Esophagus muscularis mucosa (tissue), 4 donors: ENCODE measurements at regions not wholly inside any gene's neighbourhood (a gene's known extent, or its start where the extent isn't known, plus 50 kb on each side); places are given as distances from the start of the nearest gene placed in this dataset.

Experiments used
- DNase-seq: peaks from one replicate; pipeline ENCODE4 v3.0.0-alpha.2; 2017; ENCODE audit errors: extremely low spot score
- H3K27ac ChIP-seq, 4 donors: fragments of 200-600 bp; sonication (generic); replicated peaks in 1 of 4; 1 replicate in 3 of 4; 2 replicates in 1 of 4; pipeline ENCODE4 v1.5.1; 2016 to 2019; ENCODE audit warnings: mild to moderate bottlenecking in 1 of 4
- H3K27me3 ChIP-seq, 4 donors: fragments of 200-600 bp; sonication (generic); one replicate each; pipeline versions ENCODE4 v1.5.1 to v1.6.0; 2016 to 2019
- H3K36me3 ChIP-seq, 4 donors: fragments of 200-600 bp; sonication (generic); one replicate each; pipeline ENCODE4 v1.5.1; 2016 to 2019
- H3K4me1 ChIP-seq, 4 donors: fragments of 200-600 bp; sonication (generic); one replicate each; pipeline ENCODE4 v1.5.1; 2016 to 2019
- H3K4me3 ChIP-seq, 4 donors: fragments of 200-600 bp; sonication (generic); 1 replicate in 2 of 4; 2 replicates in 2 of 4; pipeline ENCODE4 v1.5.1; 2016 to 2019; ENCODE audit warnings: mild to moderate bottlenecking in 4 of 4, moderate library complexity in 1 of 4
- H3K9me3 ChIP-seq, 4 donors: fragments of 200-600 bp; sonication (generic); 1 replicate in 3 of 4; 2 replicates in 1 of 4; pipeline ENCODE4 v1.5.1; 2016 to 2019
- EP300 ChIP-seq: sonication (generic); formaldehyde crosslinking; IDR thresholded peaks from one replicate; pipeline ENCODE4 v1.6.1; 2017; ENCODE audit warnings: antibody characterized with exemption
- POLR2A ChIP-seq: fragments of 450-650 bp; IDR thresholded peaks from one replicate; pipeline ENCODE4 v1.6.1; 2017; ENCODE audit warnings: antibody characterized with exemption, moderate library complexity, mild to moderate bottlenecking, low read depth
- POLR2AphosphoS5 ChIP-seq, 2 donors: sonication (generic); formaldehyde crosslinking; IDR thresholded peaks; one replicate each; pipeline ENCODE4 v1.6.1; 2017; ENCODE audit warnings: antibody characterized with exemption in 2 of 2
- WGBS: methylation state at CpG from one replicate; pipeline ENCODE4 v1.1.5; 2018; 5-methylcytosine and 5-hydroxymethylcytosine counted together
- intact Hi-C: fragments of 100-400 bp; cut with DNase I; formaldehyde crosslinking; loops from one replicate; pipeline ENCODE4 v1.15.1; 2023
- TF ChIP-seq, protein P1 (sequence below), 3 experiments: fragments of 200-600 bp in 2 of 3; fragments of 450-650 bp in 1 of 3; sonication (generic) in 2 of 3; IDR thresholded peaks; one replicate each; pipeline ENCODE4 v1.5.1; 2017 to 2019; ENCODE audit warnings: antibody characterized with exemption in 3 of 3, mild to moderate bottlenecking in 2 of 3, moderate library complexity in 1 of 3

DNA sequence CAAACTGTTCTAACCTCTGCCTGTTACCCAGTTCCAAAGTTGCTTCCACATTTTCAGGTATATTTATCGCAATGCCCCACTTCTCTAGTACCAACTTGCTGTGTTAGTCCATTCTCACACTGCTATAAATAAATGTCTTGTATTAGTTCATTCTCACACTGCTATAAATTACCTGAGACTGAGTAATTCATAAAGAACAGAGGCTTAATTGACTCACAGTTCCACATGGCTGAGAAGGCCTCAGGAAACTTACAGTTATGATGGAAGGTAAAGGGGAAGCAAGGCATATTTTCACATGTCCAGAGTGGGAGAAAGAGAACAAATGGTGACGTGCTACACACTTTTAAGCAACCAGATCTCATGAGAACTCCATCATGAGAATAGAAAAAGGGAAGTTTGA, 130.4 kb upstream of the C11orf87 start:
- no peak overlapping the region for H3K4me3 ChIP-seq
- WGBS: 90% methylated on average over 2 of the region's 2 CpGs
- H3K27me3 ChIP-seq: no peaks in the 10 kb centered on the region
- no peak overlapping the region for H3K27ac ChIP-seq
- H3K4me1 ChIP-seq: no peaks in the 10 kb centered on the region
- H3K36me3 ChIP-seq: no peaks in the 10 kb centered on the region
- TF ChIP-seq POLR2AphosphoS5 (IDR thresholded peaks at IDR 0.05) (no peak), POLR2A (no peak), EP300 (no peak)
- TF ChIP-seq, protein P1, sequence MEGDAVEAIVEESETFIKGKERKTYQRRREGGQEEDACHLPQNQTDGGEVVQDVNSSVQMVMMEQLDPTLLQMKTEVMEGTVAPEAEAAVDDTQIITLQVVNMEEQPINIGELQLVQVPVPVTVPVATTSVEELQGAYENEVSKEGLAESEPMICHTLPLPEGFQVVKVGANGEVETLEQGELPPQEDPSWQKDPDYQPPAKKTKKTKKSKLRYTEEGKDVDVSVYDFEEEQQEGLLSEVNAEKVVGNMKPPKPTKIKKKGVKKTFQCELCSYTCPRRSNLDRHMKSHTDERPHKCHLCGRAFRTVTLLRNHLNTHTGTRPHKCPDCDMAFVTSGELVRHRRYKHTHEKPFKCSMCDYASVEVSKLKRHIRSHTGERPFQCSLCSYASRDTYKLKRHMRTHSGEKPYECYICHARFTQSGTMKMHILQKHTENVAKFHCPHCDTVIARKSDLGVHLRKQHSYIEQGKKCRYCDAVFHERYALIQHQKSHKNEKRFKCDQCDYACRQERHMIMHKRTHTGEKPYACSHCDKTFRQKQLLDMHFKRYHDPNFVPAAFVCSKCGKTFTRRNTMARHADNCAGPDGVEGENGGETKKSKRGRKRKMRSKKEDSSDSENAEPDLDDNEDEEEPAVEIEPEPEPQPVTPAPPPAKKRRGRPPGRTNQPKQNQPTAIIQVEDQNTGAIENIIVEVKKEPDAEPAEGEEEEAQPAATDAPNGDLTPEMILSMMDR (IDR thresholded peaks at IDR 0.05): no peak
- no peaks in the 10 kb centered on the region for H3K9me3 ChIP-seq
- DNase-seq: no peak
- intact Hi-C loops: no loop called here

DNA sequence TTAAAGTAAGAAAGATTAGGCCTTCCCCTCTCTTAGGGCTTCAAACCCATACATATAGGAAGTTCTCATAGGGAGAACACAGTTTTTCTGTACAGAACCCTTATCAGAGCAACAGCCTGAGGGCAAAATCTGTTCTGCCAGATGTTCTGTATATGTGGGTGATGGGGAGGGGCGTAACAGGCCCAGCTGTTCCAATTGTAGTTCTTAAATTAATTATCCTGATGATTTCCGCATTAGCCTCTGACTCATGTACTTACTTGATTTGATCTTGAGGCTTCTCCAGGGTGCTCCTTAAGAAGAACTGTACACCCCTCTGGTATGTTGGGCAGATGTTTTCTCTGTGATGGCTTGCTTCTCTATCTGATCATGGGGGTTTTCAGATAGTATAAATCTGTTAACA, 123.1 kb upstream of the C11orf87 start:
- 86% methylated on average over 2 of the region's 2 CpGs for WGBS

DNA sequence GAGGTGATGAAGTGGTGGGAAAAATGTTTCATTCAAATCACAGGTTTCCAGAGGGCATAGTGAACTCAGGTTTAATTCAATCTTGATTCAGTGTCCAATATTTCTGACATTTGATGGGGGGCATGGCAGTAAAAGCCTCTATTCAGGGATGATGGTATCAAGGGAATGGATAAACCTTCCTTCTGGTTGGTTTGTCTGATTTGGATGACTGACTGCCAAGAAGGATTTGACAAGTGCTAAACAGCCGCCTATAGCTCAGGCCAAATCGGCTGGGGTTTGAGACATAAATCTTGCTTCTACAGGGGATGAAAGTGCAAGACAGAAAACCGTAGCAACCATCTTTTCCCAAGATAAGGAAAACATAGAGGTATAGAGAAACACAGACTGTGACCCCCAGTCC, 121.8 kb upstream of the C11orf87 start:
- intact Hi-C loops: no loop called here
- 85% methylated on average over 3 of the region's 3 CpGs for WGBS
- no peaks in the 10 kb centered on the region for H3K27me3 ChIP-seq
- H3K36me3 ChIP-seq: no peaks in the 10 kb centered on the region
- peaks cover 0 to 3% (median 0%) of the 10 kb centered on the region in 4 donors for H3K4me1 ChIP-seq
- no peak overlapping the region for H3K27ac ChIP-seq
- TF ChIP-seq POLR2AphosphoS5 (IDR thresholded peaks at IDR 0.05) (no peak), EP300 (no peak), POLR2A (no peak)
- TF ChIP-seq, protein P1 (IDR thresholded peaks at IDR 0.05): no peak
- H3K9me3 ChIP-seq: no peaks in the 10 kb centered on the region
- DNase-seq: no peak
- no peak overlapping the region for H3K4me3 ChIP-seq

More for the DNA sequence above, 123.1 kb upstream of the C11orf87 start:
- Histone ChIP-seq H3K27ac (no peak overlapping the region), H3K4me3 (no peak overlapping the region), H3K9me3 (no peaks in the 10 kb centered on the region), H3K36me3 (no peaks in the 10 kb centered on the region), H3K27me3 (no peaks in the 10 kb centered on the region), H3K4me1 (peaks cover 0 to 3% (median 0%) of the 10 kb centered on the region in 4 donors)
- intact Hi-C loops: no loop called here
- TF ChIP-seq EP300: no peak
- no peak for TF ChIP-seq POLR2AphosphoS5 (IDR thresholded peaks at IDR 0.05)
- no peak for TF ChIP-seq POLR2A
- TF ChIP-seq, protein P1 (IDR thresholded peaks at IDR 0.05): no peak
- DNase-seq: no peak

DNA sequence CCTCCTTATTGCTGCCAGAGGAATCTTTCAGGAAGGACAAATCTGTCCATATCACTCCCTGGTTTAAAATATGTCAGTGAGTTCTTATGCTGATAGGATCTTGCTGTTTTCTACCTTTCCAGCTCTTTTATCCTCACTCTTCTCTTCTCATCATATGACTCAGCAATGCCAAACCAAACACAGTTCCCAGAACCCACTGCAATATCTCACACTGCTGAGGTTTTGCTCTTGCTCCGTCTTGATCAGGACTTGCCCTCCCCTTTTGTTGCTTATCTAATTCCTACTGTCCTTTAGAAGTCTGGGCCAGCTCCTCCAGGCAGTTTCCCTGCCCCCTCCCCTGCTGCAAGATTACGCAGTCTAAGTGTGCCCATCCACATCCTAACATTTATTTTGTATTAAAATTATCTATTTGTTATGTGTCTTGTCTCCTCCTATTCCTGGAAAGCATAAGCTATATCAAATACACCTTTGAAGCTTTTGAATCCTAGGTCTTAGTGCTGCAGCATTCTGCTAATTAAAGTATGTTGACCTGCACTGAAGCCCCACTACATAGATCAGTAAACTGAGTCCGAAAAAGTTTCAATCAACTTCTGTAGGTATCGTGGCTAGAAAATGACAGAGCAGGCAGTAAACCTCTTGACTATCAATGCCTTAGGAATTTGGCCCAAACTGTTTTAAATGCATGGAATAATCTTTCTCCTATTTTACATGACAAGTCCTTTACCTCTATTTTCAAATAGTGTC, 119.2 kb upstream of the C11orf87 start:
- intact Hi-C loops: no loop called here
- Histone ChIP-seq H3K27ac (no peak overlapping the region), H3K9me3 (no peaks in the 10 kb centered on the region), H3K27me3 (no peaks in the 10 kb centered on the region), H3K4me1 (peaks cover 0 to 3% (median 0%) of the 10 kb centered on the region in 4 donors), H3K36me3 (no peaks in the 10 kb centered on the region), H3K4me3 (no peak overlapping the region)
- no peak for DNase-seq
- 83% methylated on average over 4 of the region's 4 CpGs for WGBS
- TF ChIP-seq, protein P1 (IDR thresholded peaks at IDR 0.05): no peak
- TF ChIP-seq POLR2A: no peak
- no peak for TF ChIP-seq EP300
- no peak for TF ChIP-seq POLR2AphosphoS5 (IDR thresholded peaks at IDR 0.05)

DNA sequence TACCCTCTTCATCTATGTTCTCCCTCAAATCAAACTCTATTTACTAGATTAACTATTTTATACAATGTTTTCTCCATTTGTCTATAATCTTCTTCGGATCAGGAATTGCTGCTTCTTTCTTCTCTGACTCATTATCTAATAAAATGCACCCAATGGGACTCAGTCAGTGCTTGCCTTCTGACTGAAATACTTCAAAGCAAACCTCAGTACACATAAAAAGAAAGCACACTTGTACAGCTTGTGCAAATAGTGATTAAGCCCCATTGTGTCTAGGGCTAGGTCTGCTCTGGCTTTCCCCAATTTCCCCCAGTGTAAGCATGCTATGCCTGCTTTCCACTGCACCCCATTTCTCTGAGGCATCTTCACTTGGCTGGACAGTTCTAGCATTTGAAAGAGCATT, 118.6 kb upstream of the C11orf87 start:
- Histone ChIP-seq H3K9me3 (no peaks in the 10 kb centered on the region), H3K4me1 (peaks cover 0 to 3% (median 0%) of the 10 kb centered on the region in 4 donors), H3K36me3 (no peaks in the 10 kb centered on the region), H3K27me3 (no peaks in the 10 kb centered on the region), H3K4me3 (no peak overlapping the region), H3K27ac (no peak overlapping the region)
- intact Hi-C loops: no loop called here
- no peak for DNase-seq
- TF ChIP-seq EP300 (no peak), POLR2AphosphoS5 (IDR thresholded peaks at IDR 0.05) (no peak), POLR2A (no peak)
- TF ChIP-seq, protein P1 (IDR thresholded peaks at IDR 0.05): no peak
- 65% methylated on average over 1 of the region's 1 CpG for WGBS
